NCI-H524 treated with DMSO at 0.1 percent for 48 hours (cell line): ENCODE measurements at regions not wholly inside any gene's neighbourhood (a gene's known extent, or its start where the extent isn't known, plus 50 kb on each side); places are given as distances from the start of the nearest gene placed in this dataset.

Experiments used
- DNase-seq: peaks from one replicate; lab custom pipeline; 2025; lab: John Stamatoyannopoulos, UW

GRCh38 chr1:234718496-234719453 is 108.8 kb upstream of the IRF2BP2 start:
- no peak for DNase-seq

- DNase-seq = no peak
These were observed 107.0 kb upstream of the IRF2BP2 start for GRCh38 chr1:234716908-234717375.

DNA sequence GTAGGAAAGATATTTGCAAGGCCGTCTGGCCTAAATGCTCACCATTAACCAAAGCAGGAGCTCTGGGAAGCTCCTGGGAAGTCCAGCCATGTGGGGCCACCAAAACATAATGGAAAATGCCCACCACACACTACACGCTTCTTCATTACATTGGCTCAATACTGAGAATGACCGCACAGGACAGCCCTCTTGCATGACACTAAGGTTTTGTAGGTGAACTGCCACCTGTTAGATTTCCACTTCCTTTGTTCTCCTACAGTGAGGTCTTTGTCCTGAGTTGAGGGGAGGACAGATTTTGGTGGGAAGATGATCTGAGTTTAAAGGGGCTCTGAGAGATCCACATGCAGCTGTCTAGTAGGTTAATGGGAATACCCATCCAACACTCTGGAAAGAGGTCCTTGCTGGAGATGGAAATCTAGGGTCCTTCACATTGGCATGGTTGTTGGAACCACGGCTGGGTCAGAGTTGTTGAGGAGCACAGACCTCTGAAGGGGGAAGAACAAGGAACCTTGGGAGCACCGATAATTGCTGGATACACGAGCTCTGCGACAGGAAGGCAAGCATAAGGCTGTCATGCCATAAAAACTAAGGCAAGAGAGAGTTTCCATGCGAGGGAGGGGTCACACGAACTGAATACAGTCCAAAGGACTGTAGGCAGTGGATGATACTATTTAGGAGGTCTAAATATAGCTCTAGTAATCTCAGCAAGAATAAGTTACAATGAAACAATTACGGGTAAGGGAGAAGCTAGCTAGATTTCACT is 105.5 kb upstream of the IRF2BP2 start:
- no peak for DNase-seq

- no peak for DNase-seq
These were observed 103.9 kb upstream of the IRF2BP2 start for GRCh38 chr1:234713859-234714258.

- no peak for DNase-seq
These were observed 103.5 kb upstream of the IRF2BP2 start for GRCh38 chr1:234713440-234713839.

DNA sequence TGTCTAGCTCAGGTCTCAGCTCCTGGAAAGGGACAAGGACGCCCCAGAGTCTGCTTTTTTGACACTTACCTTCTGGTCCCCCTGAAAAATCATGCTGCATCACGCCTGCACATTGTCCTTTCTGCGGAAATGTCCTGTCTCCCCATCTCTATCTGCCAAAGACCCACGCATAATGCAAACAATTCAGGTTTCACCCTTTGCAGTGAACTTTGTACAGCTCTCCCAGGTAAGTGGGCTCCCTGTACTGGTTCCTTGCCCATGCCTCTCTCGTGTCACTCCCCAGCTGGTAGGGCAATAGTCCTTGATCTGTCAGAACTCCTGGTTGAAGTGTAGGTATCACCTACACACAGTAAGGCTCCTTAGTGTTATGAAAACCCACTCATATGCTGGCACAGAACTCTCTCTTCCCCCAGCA is 102.9 kb upstream of the IRF2BP2 start:
- DNase-seq = no peak

GRCh38 chr1:234710936-234711724 is 101.2 kb upstream of the IRF2BP2 start:
- no peak for DNase-seq

GRCh38 chr1:234710381-234710780 is 100.4 kb upstream of the IRF2BP2 start:
- DNase-seq = no peak

- no peak for DNase-seq
These were observed 99.7 kb upstream of the IRF2BP2 start for GRCh38 chr1:234709473-234710228.

DNA sequence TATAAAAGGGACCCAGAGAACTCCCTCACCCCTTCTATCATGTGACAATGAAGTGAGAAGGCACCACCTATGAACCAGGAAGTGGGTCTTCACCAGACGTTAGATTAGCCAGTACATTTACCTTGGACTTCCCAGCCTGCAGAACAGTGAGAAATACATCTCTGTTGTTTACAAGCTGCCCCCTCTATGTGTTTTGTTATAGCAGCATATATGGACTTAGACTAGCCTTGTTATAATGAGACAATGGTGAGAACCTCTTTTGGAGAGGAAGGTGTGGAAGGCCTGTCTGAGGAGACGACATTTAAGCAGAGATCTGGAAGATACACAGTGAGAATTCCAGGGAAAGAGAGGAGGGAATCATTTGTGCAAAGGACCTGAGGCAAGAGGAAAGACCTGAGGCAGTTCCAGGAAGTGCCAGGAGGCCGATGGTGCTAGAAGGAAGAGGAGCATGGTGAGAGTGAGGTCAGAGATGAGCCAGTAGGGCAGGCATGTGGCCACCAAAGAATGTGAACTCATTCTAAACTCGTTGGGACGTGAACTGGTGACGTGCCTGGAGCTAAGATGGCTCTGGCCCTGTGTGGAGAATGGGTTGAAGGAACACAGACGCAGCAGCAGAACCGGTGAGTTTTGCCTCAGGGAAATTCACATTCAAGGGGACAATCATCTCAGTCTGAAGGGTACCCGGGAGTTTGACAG is 98.9 kb upstream of the IRF2BP2 start:
- DNase-seq = no peak

DNA sequence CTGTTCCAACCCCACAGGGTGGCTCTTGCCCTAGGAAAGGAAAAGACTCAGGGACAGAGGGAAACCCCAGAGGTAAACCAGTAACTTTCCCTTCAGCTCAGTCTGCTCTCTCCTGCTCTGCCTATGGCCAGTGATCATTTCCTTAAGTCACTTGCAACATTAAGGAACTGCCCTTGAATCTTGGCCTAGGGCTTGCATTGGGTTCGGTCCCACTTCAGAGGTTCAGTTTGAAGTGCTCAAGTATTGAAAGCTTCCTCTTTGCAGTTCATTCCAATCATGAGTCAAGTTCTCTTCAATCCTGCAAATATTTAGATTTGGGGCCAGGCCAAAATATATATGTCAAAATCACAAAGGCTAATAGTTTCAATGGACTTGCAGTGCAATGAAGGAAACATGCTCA is 97.7 kb upstream of the IRF2BP2 start:
- DNase-seq = no peak

- DNase-seq = no peak
These were observed 97.0 kb upstream of the IRF2BP2 start for GRCh38 chr1:234706931-234707330.

GRCh38 chr1:234706199-234706598 is 96.2 kb upstream of the IRF2BP2 start:
- DNase-seq = no peak

- no peak for DNase-seq
These were observed 95.6 kb upstream of the IRF2BP2 start for GRCh38 chr1:234705615-234706014.

- no peak for DNase-seq
These were observed 94.3 kb upstream of the IRF2BP2 start for GRCh38 chr1:234704106-234704887.

DNA sequence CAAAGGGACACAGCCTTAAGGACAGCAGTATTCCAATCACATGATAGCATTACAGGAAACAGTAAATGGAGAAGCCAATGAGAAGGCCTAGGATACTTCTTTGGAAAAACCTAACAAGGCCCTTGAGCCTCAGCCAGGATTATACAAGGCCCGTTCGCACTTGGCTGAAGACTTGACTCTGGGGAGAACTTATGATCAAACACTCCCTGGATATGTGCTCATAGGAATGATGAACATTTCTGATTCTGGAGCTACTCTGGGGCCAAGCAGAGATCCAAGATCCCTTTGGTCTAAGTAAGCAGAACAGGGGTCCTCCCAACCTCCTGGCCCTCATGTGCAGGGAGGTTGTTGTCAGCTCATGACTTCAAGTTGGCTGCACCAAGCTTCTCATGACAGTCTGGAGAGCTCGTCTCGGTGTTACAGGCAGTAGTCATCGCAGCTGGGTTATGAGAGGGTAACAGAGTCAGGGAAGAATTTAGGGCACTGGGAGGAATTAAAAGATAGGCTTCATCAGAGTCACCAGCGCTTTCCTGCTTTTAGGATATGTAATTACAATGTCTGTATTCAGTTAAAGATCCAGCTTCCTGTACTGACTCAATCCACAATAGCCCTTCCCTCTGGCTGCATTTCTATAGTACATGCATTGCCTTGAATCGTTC is 92.5 kb upstream of the IRF2BP2 start:
- DNase-seq = no peak

- no peak for DNase-seq
These were observed 91.9 kb upstream of the IRF2BP2 start for GRCh38 chr1:234701737-234702341.

DNA sequence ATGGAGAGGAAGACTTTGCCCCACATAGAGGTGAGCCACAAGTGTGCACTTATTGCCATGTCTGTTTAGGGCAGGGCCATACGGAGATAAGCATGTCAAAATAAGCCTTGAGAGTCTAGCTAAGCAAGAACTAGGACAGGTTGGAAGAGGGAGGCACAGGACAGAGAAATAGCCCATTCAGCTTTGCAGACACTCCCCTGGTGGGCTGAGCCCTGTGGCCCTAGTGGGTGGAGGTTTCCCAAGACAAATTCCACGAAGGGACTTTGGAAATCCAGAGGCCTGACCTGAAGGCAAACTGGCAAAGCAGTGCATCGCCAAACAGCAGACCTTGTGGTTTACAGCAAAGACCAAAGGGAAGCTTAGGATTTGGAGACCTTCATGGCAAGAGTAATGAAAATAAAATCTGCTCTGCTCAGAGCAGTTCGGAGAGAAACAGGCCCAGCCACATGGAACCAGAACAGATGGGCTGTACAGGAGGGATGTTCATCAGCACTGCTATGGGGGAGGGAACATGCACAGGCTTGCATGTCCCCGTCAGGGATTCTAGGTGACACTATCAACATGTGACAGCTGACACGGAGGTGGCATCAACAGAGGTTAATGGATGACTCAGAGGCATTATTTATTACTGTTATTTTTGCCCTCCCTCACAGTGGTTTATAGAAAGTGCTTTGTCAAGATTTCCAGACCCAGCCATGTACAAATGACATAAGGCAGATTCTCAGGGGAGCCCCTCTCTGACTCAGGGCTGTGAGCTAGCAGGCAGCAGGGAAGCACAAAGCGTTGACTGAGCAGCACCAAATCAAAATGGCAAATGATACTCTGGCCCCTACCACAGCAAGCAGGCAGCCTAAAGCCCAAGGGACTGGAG is 90.1 kb upstream of the IRF2BP2 start:
- DNase-seq = peak; percentile 70
